ENCODE measurements at regions not wholly inside any gene's neighbourhood (a gene's known extent, or its start where the extent isn't known, plus 50 kb on each side); places are given as distances from the start of the nearest gene placed in this dataset.
"Not testable (repeated sequence)": the region's sequence is repeated elsewhere in the genome, so short reads cannot be mapped to it uniquely, and the experiment has no call there.

GRCh38 chrX:99073551-99073950 is 1336.5 kb downstream of the PCDH19 start:
- DNase-seq: no peak

GRCh38 chrX:99051639-99052038 is 1358.4 kb downstream of the PCDH19 start:
- DNase-seq: no peak

- DNase-seq: no peak
Observed at GRCh38 chrX:99033226-99033901, 1376.7 kb downstream of the PCDH19 start.

GRCh38 chrX:99010957-99011356 is 1399.1 kb downstream of the PCDH19 start:
- DNase-seq: no peak

GRCh38 chrX:99001286-99001685 is 1408.8 kb downstream of the PCDH19 start:
- DNase-seq: no peak

GRCh38 chrX:98962996-98963395 is 1447.1 kb downstream of the PCDH19 start:
- DNase-seq: no peak

- DNase-seq: no peak
Observed at GRCh38 chrX:98956014-98956413, 1454.1 kb downstream of the PCDH19 start.

GRCh38 chrX:98939456-98939855 is 1470.6 kb downstream of the PCDH19 start:
- no peak for DNase-seq

GRCh38 chrX:98931216-98931615 is 1478.9 kb downstream of the PCDH19 start:
- DNase-seq: no peak

GRCh38 chrX:98924511-98924910 is 1485.6 kb downstream of the PCDH19 start:
- no peak for DNase-seq

GRCh38 chrX:98897191-98897590 is 1512.9 kb downstream of the PCDH19 start:
- no peak for DNase-seq

- DNase-seq: not testable (repeated sequence)
Observed at GRCh38 chrX:98850639-98851038, 1559.4 kb downstream of the PCDH19 start.
